HG03520 (cell line): ENCODE measurements at regions not wholly inside any gene's neighbourhood (a gene's known extent, or its start where the extent isn't known, plus 50 kb on each side); places are given as distances from the start of the nearest gene placed in this dataset.
"Not testable (repeated sequence)": the region's sequence is repeated elsewhere in the genome, so short reads cannot be mapped to it uniquely, and the experiment has no call there.

ENCODE experiments used
- ATAC-seq: cut with Tn5 transposase; IDR thresholded peaks from one replicate; pipeline ENCODE4 v1.9.1; 2021; ENCODE audit warnings: mild to moderate bottlenecking, moderate library complexity; ENCODE audit not compliant: unreplicated experiment

- no peak for ATAC-seq
Observed at GRCh38 chr4:151459375-151459774, 50.4 kb downstream of the FHIP1A start.

GRCh38 chr4:151460434-151460833 is 51.5 kb downstream of the FHIP1A start:
- no peak for ATAC-seq

GRCh38 chr4:151462554-151462953 is 53.6 kb downstream of the FHIP1A start:
- no peak for ATAC-seq

- ATAC-seq: no peak
Observed at GRCh38 chr4:151468715-151469696, 60.0 kb downstream of the FHIP1A start.

GRCh38 chr4:151469970-151470369 is 61.0 kb downstream of the FHIP1A start:
- ATAC-seq: no peak

- ATAC-seq: no peak
Observed at GRCh38 chr4:151471728-151472127, 62.8 kb downstream of the FHIP1A start.

GRCh38 chr4:151472297-151472696 is 63.3 kb downstream of the FHIP1A start:
- no peak for ATAC-seq

GRCh38 chr4:151472711-151473110 is 63.7 kb downstream of the FHIP1A start:
- no peak for ATAC-seq

- ATAC-seq: no peak
Observed at GRCh38 chr4:151473521-151474097, 64.6 kb downstream of the FHIP1A start.

GRCh38 chr4:151475035-151475714 is 66.2 kb downstream of the FHIP1A start:
- no peak for ATAC-seq

GRCh38 chr4:151481813-151482212 is 72.8 kb downstream of the FHIP1A start:
- ATAC-seq: no peak

GRCh38 chr4:151484396-151485102 is 75.6 kb downstream of the FHIP1A start:
- no peak for ATAC-seq

GRCh38 chr4:151485541-151486131 is 76.7 kb downstream of the FHIP1A start:
- no peak for ATAC-seq

- no peak for ATAC-seq
Observed at GRCh38 chr4:151486168-151486567, 77.2 kb downstream of the FHIP1A start.

GRCh38 chr4:151488968-151489367 is 80.0 kb downstream of the FHIP1A start:
- ATAC-seq: no peak

GRCh38 chr4:151489462-151490203 is 80.7 kb downstream of the FHIP1A start:
- ATAC-seq: no peak

- not testable (repeated sequence) for ATAC-seq
Observed at GRCh38 chr4:151495612-151496011, 86.6 kb downstream of the FHIP1A start.

- not testable (repeated sequence) for ATAC-seq
Observed at GRCh38 chr4:151511548-151511947, 102.6 kb downstream of the FHIP1A start.

GRCh38 chr4:151517896-151518295 is 108.9 kb downstream of the FHIP1A start:
- ATAC-seq: no peak

GRCh38 chr4:151518359-151518758 is 109.4 kb downstream of the FHIP1A start:
- ATAC-seq: no peak
